ENCODE measurements at regions not wholly inside any gene's neighbourhood (a gene's known extent, or its start where the extent isn't known, plus 50 kb on each side); places are given as distances from the start of the nearest gene placed in this dataset.

DNA sequence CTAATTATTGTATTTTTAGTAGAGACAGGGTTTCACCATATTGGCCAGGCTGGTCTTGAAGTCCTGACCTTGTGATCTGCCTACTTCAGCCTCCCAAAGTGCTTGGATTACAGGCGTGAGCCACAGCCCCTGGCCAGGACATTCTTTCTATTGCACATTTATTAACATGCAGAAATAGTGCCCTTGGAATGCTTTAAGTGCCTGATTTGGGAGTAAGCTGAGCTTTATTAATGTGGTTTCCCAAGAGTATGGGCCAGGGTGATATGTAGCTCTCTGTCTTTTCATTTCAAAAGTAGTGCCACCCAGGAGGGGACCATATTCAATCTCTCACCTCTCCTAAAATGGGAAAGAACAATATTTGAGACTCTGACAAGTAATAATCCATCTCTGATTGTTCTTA lies 970.7 kb downstream of the KCNMA1 start:
- Mint-ChIP-seq H3K27ac (ENCODE audit: unreplicated experiment) (no peak overlapping the region), H3K4me1 (ENCODE audit: low read depth) (no peaks in the 10 kb centered on the region), H3K27me3 (ENCODE audit: low read depth) (no peaks in the 10 kb centered on the region), H3K36me3 (ENCODE audit: low read depth) (peaks cover 3% of the 10 kb centered on the region), H3K9me3 (ENCODE audit: low read depth) (peaks cover 24% of the 10 kb centered on the region), H3K4me3 (ENCODE audit: unreplicated experiment) (no peak overlapping the region)
- TF ChIP-seq, protein P1, sequence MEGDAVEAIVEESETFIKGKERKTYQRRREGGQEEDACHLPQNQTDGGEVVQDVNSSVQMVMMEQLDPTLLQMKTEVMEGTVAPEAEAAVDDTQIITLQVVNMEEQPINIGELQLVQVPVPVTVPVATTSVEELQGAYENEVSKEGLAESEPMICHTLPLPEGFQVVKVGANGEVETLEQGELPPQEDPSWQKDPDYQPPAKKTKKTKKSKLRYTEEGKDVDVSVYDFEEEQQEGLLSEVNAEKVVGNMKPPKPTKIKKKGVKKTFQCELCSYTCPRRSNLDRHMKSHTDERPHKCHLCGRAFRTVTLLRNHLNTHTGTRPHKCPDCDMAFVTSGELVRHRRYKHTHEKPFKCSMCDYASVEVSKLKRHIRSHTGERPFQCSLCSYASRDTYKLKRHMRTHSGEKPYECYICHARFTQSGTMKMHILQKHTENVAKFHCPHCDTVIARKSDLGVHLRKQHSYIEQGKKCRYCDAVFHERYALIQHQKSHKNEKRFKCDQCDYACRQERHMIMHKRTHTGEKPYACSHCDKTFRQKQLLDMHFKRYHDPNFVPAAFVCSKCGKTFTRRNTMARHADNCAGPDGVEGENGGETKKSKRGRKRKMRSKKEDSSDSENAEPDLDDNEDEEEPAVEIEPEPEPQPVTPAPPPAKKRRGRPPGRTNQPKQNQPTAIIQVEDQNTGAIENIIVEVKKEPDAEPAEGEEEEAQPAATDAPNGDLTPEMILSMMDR (IDR thresholded peaks at IDR 0.05) = no peak
- no peak for DNase-seq (ENCODE audit: low spot score)

DNA sequence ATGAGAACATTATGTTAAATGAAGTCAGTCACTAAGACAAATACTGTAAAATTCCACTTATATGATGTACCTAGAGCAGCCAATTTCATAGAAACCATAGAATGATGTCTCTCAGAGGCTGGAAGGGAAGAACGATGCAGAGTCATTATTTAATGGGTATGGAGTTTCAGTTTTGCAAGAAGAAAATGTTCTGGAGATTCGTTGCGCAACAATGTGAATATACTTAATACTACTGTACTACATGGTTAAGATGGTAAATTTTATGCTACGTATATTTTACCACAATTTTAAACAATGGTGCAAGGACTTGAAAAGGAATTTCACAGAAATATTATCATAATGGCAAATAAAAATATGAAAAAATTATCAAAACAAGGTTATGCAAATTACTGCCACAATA lies 972.6 kb downstream of the KCNMA1 start:
- H3K9me3 Mint-ChIP-seq (ENCODE audit: low read depth) = peaks cover 24% of the 10 kb centered on the region
- no peaks in the 10 kb centered on the region for H3K27me3 Mint-ChIP-seq (ENCODE audit: low read depth)
- TF ChIP-seq, protein P1 (IDR thresholded peaks at IDR 0.05) = no peak
- DNase-seq (ENCODE audit: low spot score) = no peak
- no peak overlapping the region for H3K4me3 Mint-ChIP-seq (ENCODE audit: unreplicated experiment)
- peaks cover 3% of the 10 kb centered on the region for H3K36me3 Mint-ChIP-seq (ENCODE audit: low read depth)
- no peak overlapping the region for H3K27ac Mint-ChIP-seq (ENCODE audit: unreplicated experiment)
- H3K4me1 Mint-ChIP-seq (ENCODE audit: low read depth) = no peaks in the 10 kb centered on the region

DNA sequence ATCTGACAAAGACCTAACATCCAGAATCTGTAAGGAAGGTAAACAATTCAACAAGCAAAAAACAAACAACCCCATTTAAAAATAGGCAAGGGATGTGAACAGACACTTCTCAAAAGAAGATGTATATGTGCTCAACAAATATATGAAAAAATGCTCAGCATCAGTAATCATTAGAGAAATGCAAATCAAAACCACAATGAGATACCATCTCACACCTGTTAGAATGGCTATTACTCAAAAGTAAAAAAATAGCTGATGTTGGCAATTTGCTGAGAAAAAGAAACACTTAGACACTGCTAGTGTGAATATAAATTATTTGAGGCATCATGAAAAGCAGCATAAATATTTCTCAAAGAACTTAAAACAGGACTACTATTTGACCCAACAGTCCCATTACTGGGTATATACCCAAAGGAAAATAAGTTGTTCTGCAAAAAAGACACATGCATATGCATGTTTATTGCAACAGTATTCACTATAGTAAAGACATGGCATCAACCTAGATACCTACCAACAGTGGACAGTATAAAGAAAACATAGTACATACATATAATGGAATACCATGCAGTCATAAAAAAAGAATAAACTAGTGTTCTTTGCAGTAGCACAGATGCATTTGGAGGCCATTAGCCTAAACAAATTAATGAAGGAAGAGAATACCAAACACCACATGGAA lies 980.1 kb downstream of the KCNMA1 start:
- H3K27ac Mint-ChIP-seq (ENCODE audit: unreplicated experiment) = no peak overlapping the region
- TF ChIP-seq, protein P1 (IDR thresholded peaks at IDR 0.05) = no peak
- H3K4me3 Mint-ChIP-seq (ENCODE audit: unreplicated experiment) = no peak overlapping the region
- peaks cover 4% of the 10 kb centered on the region for H3K36me3 Mint-ChIP-seq (ENCODE audit: low read depth)
- peaks cover 13% of the 10 kb centered on the region for H3K9me3 Mint-ChIP-seq (ENCODE audit: low read depth)
- peaks cover 3% of the 10 kb centered on the region for H3K27me3 Mint-ChIP-seq (ENCODE audit: low read depth)
- DNase-seq (ENCODE audit: low spot score) = no peak
- H3K4me1 Mint-ChIP-seq (ENCODE audit: low read depth) = no peaks in the 10 kb centered on the region

DNA sequence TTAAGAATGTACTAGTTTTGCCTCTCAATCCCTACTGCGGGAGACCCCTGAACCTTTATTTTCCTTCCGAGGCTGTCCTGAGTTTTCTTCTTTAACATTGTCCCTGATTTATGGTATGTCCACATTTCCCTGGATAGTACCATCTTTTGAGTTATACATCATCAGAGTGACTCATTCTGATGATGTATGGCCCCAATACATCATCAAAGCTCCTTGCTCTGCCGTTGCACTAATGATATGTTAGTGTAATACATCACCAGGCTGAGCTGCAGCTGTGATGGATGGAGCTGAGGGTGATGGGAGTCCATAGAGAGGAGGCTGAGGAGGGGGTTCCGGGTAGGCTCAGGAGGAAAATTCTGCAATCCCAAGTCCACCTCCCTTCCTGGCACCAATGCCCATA lies 986.5 kb downstream of the KCNMA1 start:
- TF ChIP-seq, protein P1 (IDR thresholded peaks at IDR 0.05) = no peak
- H3K9me3 Mint-ChIP-seq (ENCODE audit: low read depth) = peaks cover 10% of the 10 kb centered on the region

DNA sequence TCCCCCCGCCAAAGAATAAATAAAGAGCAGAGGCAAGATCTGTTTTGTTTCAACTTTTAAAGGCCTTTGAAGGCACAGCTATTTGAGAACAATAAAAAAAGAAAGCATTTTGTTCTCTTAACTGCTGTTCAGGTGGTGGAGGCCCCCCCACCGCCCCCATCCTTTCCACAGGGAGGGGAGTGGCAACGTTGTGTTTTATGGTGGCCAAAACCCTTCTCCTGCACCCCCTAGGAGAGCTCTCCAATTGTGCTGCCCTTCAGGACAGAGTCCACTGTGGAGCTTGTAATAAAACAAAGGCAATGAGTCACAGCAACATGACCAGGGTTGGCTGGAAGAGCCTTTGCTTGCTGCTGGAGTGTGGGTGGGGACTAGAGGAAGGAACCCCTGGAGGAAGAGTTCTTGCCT lies 987.9 kb downstream of the KCNMA1 start:
- peaks cover 1% of the 10 kb centered on the region for H3K36me3 Mint-ChIP-seq (ENCODE audit: low read depth)
- H3K27ac Mint-ChIP-seq (ENCODE audit: unreplicated experiment) = no peak overlapping the region
- TF ChIP-seq, protein P1 (IDR thresholded peaks at IDR 0.05) = no peak
- no peak for DNase-seq (ENCODE audit: low spot score)
- peaks cover 3% of the 10 kb centered on the region for H3K27me3 Mint-ChIP-seq (ENCODE audit: low read depth)
- H3K4me1 Mint-ChIP-seq (ENCODE audit: low read depth) = peaks cover 5% of the 10 kb centered on the region
- H3K4me3 Mint-ChIP-seq (ENCODE audit: unreplicated experiment) = no peak overlapping the region
- peaks cover 6% of the 10 kb centered on the region for H3K9me3 Mint-ChIP-seq (ENCODE audit: low read depth)

More for the DNA sequence above, 986.5 kb downstream of the KCNMA1 start:
- H3K27me3 Mint-ChIP-seq (ENCODE audit: low read depth) = peaks cover 3% of the 10 kb centered on the region
- peaks cover 3% of the 10 kb centered on the region for H3K4me1 Mint-ChIP-seq (ENCODE audit: low read depth)
- H3K27ac Mint-ChIP-seq (ENCODE audit: unreplicated experiment) = no peak overlapping the region
- H3K36me3 Mint-ChIP-seq (ENCODE audit: low read depth) = peaks cover 4% of the 10 kb centered on the region
- no peak for DNase-seq (ENCODE audit: low spot score)
- H3K4me3 Mint-ChIP-seq (ENCODE audit: unreplicated experiment) = no peak overlapping the region

Measured in chondrocyte (in vitro differentiated cells).